Mesendoderm (in vitro differentiated cells): ENCODE measurements at regions not wholly inside any gene's neighbourhood (a gene's known extent, or its start where the extent isn't known, plus 50 kb on each side); places are given as distances from the start of the nearest gene placed in this dataset.

Experiments
- DNase-seq: peaks from one replicate; pipeline ENCODE4 v3.0.0; 2013
- H2AK5ac ChIP-seq: 2 replicates; pipeline ENCODE4 v1.6.1; 2013; ENCODE audit warnings: low read length, inconsistent platforms
- H2BK120ac ChIP-seq: 2 replicates; pipeline ENCODE4 v1.6.1; 2013; ENCODE audit warnings: low read depth, mild to moderate bottlenecking, low read length, moderate library complexity, mixed read lengths
- H2BK15ac ChIP-seq: replicated peaks from 2 replicates; pipeline ENCODE4 v1.6.1; 2013; ENCODE audit warnings: low read depth, mild to moderate bottlenecking, moderate library complexity
- H2BK5ac ChIP-seq: 2 replicates; pipeline ENCODE4 v1.6.1; 2013; ENCODE audit warnings: low read length, inconsistent platforms
- H3K18ac ChIP-seq: 2 replicates; pipeline ENCODE4 v1.6.1; 2013; ENCODE audit warnings: mild to moderate bottlenecking, low read length, mixed read lengths
- H3K23ac ChIP-seq: one replicate; pipeline ENCODE4 v1.6.1; 2013; ENCODE audit warnings: low read length
- H3K27ac ChIP-seq: 2 replicates; pipeline ENCODE4 v1.5.1; 2013; ENCODE audit warnings: low read depth, mild to moderate bottlenecking, inconsistent platforms, low read length, moderate library complexity
- H3K27me3 ChIP-seq: 2 replicates; pipeline ENCODE4 v1.6.1; 2013; ENCODE audit warnings: low read length, control low read depth, mild to moderate bottlenecking, inconsistent platforms; ENCODE audit not compliant: insufficient read depth, poor library complexity
- H3K36me3 ChIP-seq: 2 replicates; pipeline ENCODE4 v1.6.1; 2013; ENCODE audit warnings: low read length, inconsistent platforms; ENCODE audit not compliant: control insufficient read depth, insufficient read depth
- H3K4ac ChIP-seq: one replicate; pipeline ENCODE4 v1.6.1; 2013; ENCODE audit warnings: low read depth, mild to moderate bottlenecking, low read length, moderate library complexity
- H3K4me1 ChIP-seq: 2 replicates; pipeline ENCODE4 v1.6.1; 2013; ENCODE audit warnings: low read depth, low read length, inconsistent platforms; ENCODE audit not compliant: control insufficient read depth
- H3K4me2 ChIP-seq: 2 replicates; pipeline ENCODE4 v1.6.1; 2013; ENCODE audit warnings: low read length
- H3K4me3 ChIP-seq: 2 replicates; pipeline ENCODE4 v1.5.1; 2013; ENCODE audit warnings: mild to moderate bottlenecking, low read length
- H3K56ac ChIP-seq: one replicate; pipeline ENCODE4 v1.6.1; 2013; ENCODE audit warnings: low read length
- H3K79me1 ChIP-seq: 2 replicates; pipeline ENCODE4 v1.6.1; 2013; ENCODE audit warnings: low read length, inconsistent platforms
- H3K79me2 ChIP-seq: 2 replicates; pipeline ENCODE4 v1.6.1; 2013; ENCODE audit warnings: mild to moderate bottlenecking, low read length; ENCODE audit not compliant: control insufficient read depth, insufficient read depth
- H3K9ac ChIP-seq: 2 replicates; pipeline ENCODE4 v1.6.1; 2013; ENCODE audit warnings: low read length, inconsistent platforms
- H4K5ac ChIP-seq: one replicate; pipeline ENCODE4 v1.6.1; 2013; ENCODE audit warnings: low read length
- H4K8ac ChIP-seq: one replicate; pipeline ENCODE4 v1.6.1; 2013; ENCODE audit warnings: low read depth, mild to moderate bottlenecking, control low read depth, low read length, moderate library complexity
- WGBS: extraction: QIAGEN DNeasy Blood & Tissue Kit; methylation state at CpG from one replicate; pipeline ENCODE4 v1.1.7; 2013; ENCODE audit warnings: low lambda C conversion rate, missing lambda C conversion rate; ENCODE audit not compliant: insufficient coverage; ENCODE audit errors: extremely low coverage; 5-methylcytosine and 5-hydroxymethylcytosine counted together

DNA sequence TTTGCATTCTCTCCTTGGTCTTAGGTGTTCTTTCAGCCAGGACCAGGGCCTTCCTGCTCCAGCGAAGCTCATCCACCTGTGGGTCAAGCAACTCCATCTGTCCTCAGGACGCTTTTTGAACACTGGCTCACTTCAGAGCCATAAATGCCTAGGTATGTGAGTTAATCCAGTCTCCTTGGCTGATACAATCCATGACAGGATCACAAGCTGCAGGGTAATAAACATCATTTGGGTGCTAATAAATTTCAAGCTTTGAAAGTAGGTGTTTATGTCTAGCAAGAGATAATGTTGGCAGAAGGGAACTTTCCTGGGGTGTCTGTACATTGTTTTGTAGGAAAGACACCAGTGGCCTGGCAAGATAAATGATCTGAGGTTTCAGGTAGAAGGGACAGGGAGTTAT lies 159.2 kb upstream of the TUT7 start:
- H3K4me3 ChIP-seq: no peak overlapping the region
- no peaks in the 10 kb centered on the region for H3K79me1 ChIP-seq
- H4K8ac ChIP-seq: no peak overlapping the region
- H3K18ac ChIP-seq: no peak overlapping the region
- no peaks in the 10 kb centered on the region for H3K36me3 ChIP-seq
- H3K27me3 ChIP-seq: no peaks in the 10 kb centered on the region
- H3K4me2 ChIP-seq: no peak overlapping the region
- H2AK5ac ChIP-seq: no peak overlapping the region
- no peak overlapping the region for H3K23ac ChIP-seq
- H3K27ac ChIP-seq: no peak overlapping the region
- H3K4me1 ChIP-seq: no peaks in the 10 kb centered on the region
- no peak overlapping the region for H2BK120ac ChIP-seq
- no peak overlapping the region for H2BK5ac ChIP-seq
- DNase-seq: no peak
- no peak overlapping the region for H3K56ac ChIP-seq
- no peaks in the 10 kb centered on the region for H3K79me2 ChIP-seq
- no peak overlapping the region for H2BK15ac ChIP-seq
- H3K9ac ChIP-seq: no peak overlapping the region
- H4K5ac ChIP-seq: no peak overlapping the region
- H3K4ac ChIP-seq: no peak overlapping the region
- no CpG with 5 or more reads among the region's 2 CpGs for WGBS

DNA sequence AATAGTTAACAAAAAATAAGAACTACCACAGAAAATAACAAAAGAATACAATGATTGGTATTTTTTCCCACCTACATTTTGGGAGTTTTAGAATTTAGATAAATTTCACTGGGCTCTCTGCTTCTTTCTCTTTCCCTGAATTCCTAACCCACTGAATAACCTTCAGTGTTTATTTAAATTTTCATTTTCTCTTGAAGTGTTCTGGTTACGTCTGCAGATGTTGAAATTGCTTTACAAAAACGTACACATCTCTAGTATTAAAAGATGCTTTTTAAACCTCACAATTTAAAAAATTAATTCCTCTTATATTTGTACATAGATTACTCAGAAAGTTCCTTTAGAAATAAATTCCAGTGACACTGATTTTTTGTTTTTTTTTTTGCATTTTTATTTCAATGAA lies 158.7 kb upstream of the TUT7 start:
- WGBS: no CpG with 5 or more reads among the region's 2 CpGs
- no peak overlapping the region for H3K27ac ChIP-seq
- H3K9ac ChIP-seq: no peak overlapping the region
- H3K79me2 ChIP-seq: no peaks in the 10 kb centered on the region
- no peak overlapping the region for H4K8ac ChIP-seq
- no peak overlapping the region for H2BK15ac ChIP-seq
- H3K23ac ChIP-seq: no peak overlapping the region
- H3K4me3 ChIP-seq: no peak overlapping the region
- H3K56ac ChIP-seq: no peak overlapping the region
- H3K4me1 ChIP-seq: no peaks in the 10 kb centered on the region
- no peak overlapping the region for H2BK5ac ChIP-seq
- H3K4me2 ChIP-seq: no peak overlapping the region
- no peaks in the 10 kb centered on the region for H3K79me1 ChIP-seq
- H3K4ac ChIP-seq: no peak overlapping the region
- no peak overlapping the region for H3K18ac ChIP-seq
- no peak overlapping the region for H2AK5ac ChIP-seq
- DNase-seq: no peak
- no peaks in the 10 kb centered on the region for H3K36me3 ChIP-seq
- no peaks in the 10 kb centered on the region for H3K27me3 ChIP-seq
- no peak overlapping the region for H2BK120ac ChIP-seq
- no peak overlapping the region for H4K5ac ChIP-seq

DNA sequence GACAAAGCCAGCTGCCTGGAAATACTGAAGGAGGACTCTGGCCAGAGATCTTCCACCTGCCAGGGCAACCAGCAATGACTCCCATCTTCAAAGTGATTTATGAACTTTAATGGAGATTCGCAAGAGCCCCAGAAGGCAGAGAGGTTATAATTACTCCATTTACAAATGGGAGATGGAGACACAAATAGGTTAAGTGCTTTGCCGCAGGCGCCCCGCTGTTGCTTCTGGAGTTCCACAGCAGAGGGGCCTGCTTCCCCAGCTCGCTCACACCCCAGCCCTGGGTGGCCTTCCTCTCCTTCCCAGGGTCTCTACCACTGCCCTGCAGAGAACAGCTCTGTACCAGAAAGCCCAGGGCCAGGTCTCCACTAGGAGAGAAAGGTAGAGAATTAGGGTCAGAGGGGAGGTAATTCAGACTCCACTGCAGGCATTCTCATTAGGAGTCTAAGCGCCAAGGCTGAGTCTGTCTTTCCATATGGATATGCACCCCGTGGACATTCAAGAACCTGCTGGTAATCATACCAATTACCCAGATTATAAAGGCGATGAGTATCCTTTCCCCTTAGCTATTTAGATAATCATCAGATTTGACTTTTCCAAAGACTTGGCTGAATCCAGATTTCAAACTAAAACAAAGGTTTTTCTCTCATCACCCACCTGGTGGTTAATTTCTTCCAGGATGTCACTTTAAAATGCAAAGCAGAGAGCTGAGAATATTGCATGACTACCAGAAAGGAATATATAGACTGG lies 157.6 kb upstream of the TUT7 start:
- H3K27ac ChIP-seq: no peak overlapping the region
- no peak overlapping the region for H3K18ac ChIP-seq
- no peak overlapping the region for H3K23ac ChIP-seq
- H3K79me1 ChIP-seq: no peaks in the 10 kb centered on the region
- no peak overlapping the region for H3K9ac ChIP-seq
- no peak overlapping the region for H3K4me3 ChIP-seq
- no peaks in the 10 kb centered on the region for H3K27me3 ChIP-seq
- H2BK15ac ChIP-seq: no peak overlapping the region
- DNase-seq: no peak
- no peaks in the 10 kb centered on the region for H3K36me3 ChIP-seq
- H4K8ac ChIP-seq: no peak overlapping the region
- no peak overlapping the region for H2BK5ac ChIP-seq
- H3K4me1 ChIP-seq: no peaks in the 10 kb centered on the region
- no peaks in the 10 kb centered on the region for H3K79me2 ChIP-seq
- no peak overlapping the region for H3K56ac ChIP-seq
- no peak overlapping the region for H4K5ac ChIP-seq
- no peak overlapping the region for H3K4me2 ChIP-seq
- H2AK5ac ChIP-seq: no peak overlapping the region
- WGBS: no CpG with 5 or more reads among the region's 8 CpGs
- no peak overlapping the region for H2BK120ac ChIP-seq
- no peak overlapping the region for H3K4ac ChIP-seq

DNA sequence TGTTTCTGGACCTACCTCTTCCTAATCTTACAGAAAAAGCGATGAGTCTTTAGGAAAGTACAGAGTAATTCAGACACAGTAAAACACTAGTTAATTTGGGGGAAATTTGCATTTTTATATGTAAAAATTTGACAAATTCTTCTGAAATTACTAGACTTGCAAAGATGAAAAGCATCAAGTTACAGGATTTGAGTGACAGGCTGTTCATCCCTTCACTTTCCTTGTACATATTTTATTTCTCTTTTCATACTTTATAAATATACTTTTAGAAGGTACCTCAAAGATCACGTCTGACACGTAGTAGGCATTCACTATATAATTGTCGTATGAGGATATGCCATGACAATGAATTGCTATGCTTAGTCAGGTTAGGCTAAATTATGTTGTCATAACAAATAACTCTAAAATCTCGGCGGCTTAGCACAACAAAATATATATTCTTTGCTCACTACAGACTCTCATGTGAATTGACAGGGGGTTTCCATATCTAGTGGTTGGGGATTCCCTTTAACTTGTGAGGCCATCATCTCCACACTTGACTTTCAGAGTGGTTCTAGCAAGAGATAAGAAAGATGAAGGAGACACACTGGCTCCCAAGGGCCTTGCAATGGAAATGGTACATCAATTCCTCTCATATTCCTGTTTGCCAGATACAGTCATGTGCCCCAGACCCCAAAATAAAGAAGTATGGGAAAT lies 154.1 kb upstream of the TUT7 start:
- no peak overlapping the region for H3K56ac ChIP-seq
- no peak overlapping the region for H3K18ac ChIP-seq
- H3K4ac ChIP-seq: no peak overlapping the region
- no peak overlapping the region for H3K27ac ChIP-seq
- H3K36me3 ChIP-seq: no peaks in the 10 kb centered on the region
- DNase-seq: no peak
- no peak overlapping the region for H3K23ac ChIP-seq
- no peak overlapping the region for H2BK120ac ChIP-seq
- no peak overlapping the region for H3K4me2 ChIP-seq
- H2AK5ac ChIP-seq: no peak overlapping the region
- whole genome bisulfite sequencing: no CpG with 5 or more reads among the region's 6 CpGs
- H3K9ac ChIP-seq: no peak overlapping the region
- H4K8ac ChIP-seq: no peak overlapping the region
- H2BK5ac ChIP-seq: no peak overlapping the region
- H3K4me1 ChIP-seq: no peaks in the 10 kb centered on the region
- H3K79me2 ChIP-seq: no peaks in the 10 kb centered on the region
- H3K4me3 ChIP-seq: no peak overlapping the region
- H3K79me1 ChIP-seq: no peaks in the 10 kb centered on the region
- H4K5ac ChIP-seq: no peak overlapping the region
- H2BK15ac ChIP-seq: no peak overlapping the region
- H3K27me3 ChIP-seq: no peaks in the 10 kb centered on the region

DNA sequence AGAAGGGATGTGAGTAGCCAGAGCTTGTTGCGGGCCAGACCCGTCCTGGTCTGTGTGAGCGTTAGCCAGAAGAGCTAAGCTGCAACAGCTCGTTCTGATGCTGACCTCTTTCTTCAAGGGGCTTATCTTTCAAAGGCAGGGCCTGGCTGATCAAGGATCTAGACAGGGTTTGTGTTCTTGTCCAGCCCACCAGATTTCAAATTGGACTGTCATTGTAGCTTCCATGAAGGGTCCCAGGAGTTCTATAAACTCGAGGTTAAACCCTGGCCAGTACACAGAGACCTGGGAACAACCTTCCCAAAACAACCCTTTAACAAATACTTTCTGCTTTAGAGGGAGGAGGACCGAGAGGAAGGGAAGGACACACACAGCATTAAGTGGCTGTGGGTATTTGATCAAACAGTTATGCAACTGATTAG lies 153.0 kb upstream of the TUT7 start:
- Histone ChIP-seq H2BK120ac (no peak overlapping the region), H3K4me1 (no peaks in the 10 kb centered on the region), H3K79me1 (no peaks in the 10 kb centered on the region), H2AK5ac (no peak overlapping the region), H3K4ac (no peak overlapping the region), H2BK15ac (no peak overlapping the region), H4K5ac (no peak overlapping the region), H3K79me2 (no peaks in the 10 kb centered on the region), H3K36me3 (no peaks in the 10 kb centered on the region), H3K23ac (no peak overlapping the region), H3K27ac (no peak overlapping the region), H3K4me2 (no peak overlapping the region), H2BK5ac (no peak overlapping the region), H3K9ac (no peak overlapping the region), H3K18ac (no peak overlapping the region), H3K4me3 (no peak overlapping the region), H4K8ac (no peak overlapping the region), H3K56ac (no peak overlapping the region), H3K27me3 (no peaks in the 10 kb centered on the region)
- WGBS: no CpG with 5 or more reads among the region's 6 CpGs
- no peak for DNase-seq
